CD4-positive, alpha-beta T cell treated with Interleukin-17A for 1 hour (primary cell): ENCODE measurements at regions not wholly inside any gene's neighbourhood (a gene's known extent, or its start where the extent isn't known, plus 50 kb on each side); places are given as distances from the start of the nearest gene placed in this dataset.
A peak's percentile ranks its signal among the peaks of the same experiment; 100 is the strongest.
"Not testable (repeated sequence)": the region's sequence is repeated elsewhere in the genome, so short reads cannot be mapped to it uniquely, and the experiment has no call there.

Source experiments
- DNase-seq: peaks from one replicate; pipeline ENCODE4 v3.0.0-alpha.2; 2020

- no peak for DNase-seq
Measured at GRCh38 chrX:103428525-103428924, 52.2 kb downstream of the BEX3 start.

GRCh38 chrX:103429026-103429425 lies 52.7 kb downstream of the BEX3 start:
- not testable (repeated sequence) for DNase-seq

GRCh38 chrX:103431316-103431715 lies 55.0 kb downstream of the BEX3 start:
- DNase-seq = no peak

DNA sequence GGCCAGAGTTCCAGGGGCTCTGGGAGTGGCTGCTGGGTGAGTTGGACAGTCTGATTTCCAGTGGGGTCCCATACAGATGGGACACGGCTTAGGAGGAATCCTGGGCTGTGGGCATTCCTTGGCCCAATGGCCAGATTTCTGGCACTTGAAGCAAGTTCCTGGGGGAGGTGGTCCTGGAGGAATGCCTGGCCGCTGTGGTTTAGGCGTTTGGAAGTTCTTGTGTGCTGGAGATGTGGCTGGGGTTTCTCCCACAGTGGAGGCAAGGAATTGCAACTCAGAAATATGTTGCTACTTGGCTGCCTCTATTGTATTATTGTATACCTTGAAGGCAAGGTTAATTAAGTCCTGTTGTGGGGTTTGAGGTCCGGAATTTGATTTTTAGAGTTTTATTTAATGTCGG lies 56.5 kb downstream of the BEX3 start:
- DNase-seq = not testable (repeated sequence)

GRCh38 chrX:103437147-103437873 lies 61.0 kb downstream of the BEX3 start:
- DNase-seq = no peak

- DNase-seq = no peak
Measured at GRCh38 chrX:103439161-103439560, 62.8 kb downstream of the BEX3 start.

GRCh38 chrX:103440621-103441020 lies 64.3 kb downstream of the BEX3 start:
- DNase-seq = no peak

GRCh38 chrX:103441878-103442535 lies 65.7 kb downstream of the BEX3 start:
- no peak for DNase-seq

DNA sequence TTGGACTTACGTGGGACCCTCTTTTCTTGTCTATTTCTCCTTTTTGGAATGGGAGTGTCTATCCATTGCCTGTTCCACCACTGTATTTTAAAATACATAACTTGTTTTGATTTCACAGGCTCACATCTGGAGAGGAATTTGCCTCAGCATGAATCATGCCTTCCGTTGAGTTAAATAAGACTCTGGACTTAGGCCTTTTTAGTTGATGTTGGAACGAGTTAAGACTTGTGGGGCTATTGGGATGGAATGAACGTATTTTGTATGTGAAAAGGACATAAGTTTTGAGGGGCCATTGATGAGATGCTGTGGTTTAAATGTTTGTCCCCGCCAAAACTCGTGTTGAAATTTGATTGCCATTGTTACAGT lies 66.2 kb downstream of the BEX3 start:
- no peak for DNase-seq

DNA sequence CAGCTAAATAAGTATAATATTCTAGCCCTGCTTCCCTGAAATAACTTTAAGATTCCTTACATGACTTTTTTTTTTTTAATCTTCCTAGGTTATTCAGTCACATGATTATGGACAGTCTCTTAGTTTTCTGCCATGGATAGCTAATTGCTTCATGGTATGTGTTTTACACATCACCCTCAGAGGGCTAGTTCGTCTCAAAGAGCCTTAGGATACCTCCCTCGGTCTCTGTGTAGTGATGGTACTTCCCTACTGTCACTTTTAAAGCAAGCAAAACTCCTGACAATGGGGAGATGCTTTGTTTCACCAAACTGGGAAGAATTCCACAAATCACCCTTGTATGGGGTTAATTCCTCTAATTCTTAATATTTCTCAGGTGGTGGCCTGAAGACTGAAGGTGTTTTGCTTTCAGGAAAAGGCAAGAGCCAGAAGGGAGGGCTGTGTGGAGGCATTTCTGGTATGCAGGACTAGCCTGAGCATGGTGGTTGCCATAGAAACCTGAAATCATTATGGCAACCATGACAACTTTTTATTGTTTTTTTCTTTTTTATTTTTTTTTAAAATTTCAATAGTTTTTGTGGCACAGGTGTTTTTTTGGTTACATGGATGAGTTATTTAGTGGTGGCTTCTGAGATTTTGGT lies 70.4 kb downstream of the BEX3 start:
- peak; percentile 1 for DNase-seq
